H7 (cell line): ENCODE measurements at regions not wholly inside any gene's neighbourhood (a gene's known extent, or its start where the extent isn't known, plus 50 kb on each side); places are given as distances from the start of the nearest gene placed in this dataset.
"Not testable (repeated sequence)": the region's sequence is repeated elsewhere in the genome, so short reads cannot be mapped to it uniquely, and the experiment has no call there.

ENCODE experiments used
- DNase-seq: peaks from one replicate; pipeline ENCODE4 v3.0.0; 2012
- H3K27me3 ChIP-seq: 2 replicates; pipeline ENCODE4 v1.6.0; 2011; ENCODE audit warnings: mild to moderate bottlenecking, low read length; ENCODE audit not compliant: control insufficient read depth, insufficient read depth
- H3K36me3 ChIP-seq: replicated peaks from 2 replicates; pipeline ENCODE4 v1.5.1; 2011; ENCODE audit warnings: low read length; ENCODE audit not compliant: control insufficient read depth, insufficient read depth
- H3K4me3 ChIP-seq: 2 replicates; pipeline ENCODE4 v1.5.1; 2011; ENCODE audit warnings: low read depth, mild to moderate bottlenecking, control low read depth, low read length, moderate library complexity; ENCODE audit not compliant: insufficient read depth

- H3K27me3 ChIP-seq = no peaks in the 10 kb centered on the region
- H3K36me3 ChIP-seq = no peaks in the 10 kb centered on the region
- no peak overlapping the region for H3K4me3 ChIP-seq
- DNase-seq = no peak
Measured at GRCh38 chr4:17029432-17029831, 131.0 kb upstream of the LDB2 start.

DNA sequence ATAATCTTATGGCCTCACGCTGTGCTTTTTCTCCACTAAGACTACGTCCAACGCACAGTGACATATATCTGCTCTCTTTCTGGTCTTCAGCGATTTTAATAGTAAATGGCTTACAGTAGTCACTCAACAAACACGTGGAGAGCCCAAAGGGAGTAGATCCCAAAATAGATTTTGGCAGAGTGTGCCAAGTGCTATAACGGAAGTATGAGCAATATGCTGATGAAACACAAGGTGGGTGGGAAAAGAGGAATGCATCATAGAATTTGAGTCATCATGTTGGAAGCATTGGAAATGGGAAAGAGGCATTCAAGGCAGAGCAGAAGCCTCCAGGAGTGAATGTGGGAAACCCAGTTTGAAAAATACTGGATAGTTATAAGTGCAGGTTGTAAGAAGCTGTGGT lies 129.1 kb upstream of the LDB2 start:
- no peak for DNase-seq
- no peak overlapping the region for H3K4me3 ChIP-seq
- H3K36me3 ChIP-seq = no peaks in the 10 kb centered on the region
- no peaks in the 10 kb centered on the region for H3K27me3 ChIP-seq

GRCh38 chr4:17024425-17024824 lies 126.0 kb upstream of the LDB2 start:
- DNase-seq = no peak
- Histone ChIP-seq H3K27me3 (no peaks in the 10 kb centered on the region), H3K4me3 (no peak overlapping the region), H3K36me3 (no peaks in the 10 kb centered on the region)

- no peak overlapping the region for H3K4me3 ChIP-seq
- H3K27me3 ChIP-seq = no peaks in the 10 kb centered on the region
- no peak for DNase-seq
- no peaks in the 10 kb centered on the region for H3K36me3 ChIP-seq
Measured at GRCh38 chr4:17020901-17021300, 122.5 kb upstream of the LDB2 start.

DNA sequence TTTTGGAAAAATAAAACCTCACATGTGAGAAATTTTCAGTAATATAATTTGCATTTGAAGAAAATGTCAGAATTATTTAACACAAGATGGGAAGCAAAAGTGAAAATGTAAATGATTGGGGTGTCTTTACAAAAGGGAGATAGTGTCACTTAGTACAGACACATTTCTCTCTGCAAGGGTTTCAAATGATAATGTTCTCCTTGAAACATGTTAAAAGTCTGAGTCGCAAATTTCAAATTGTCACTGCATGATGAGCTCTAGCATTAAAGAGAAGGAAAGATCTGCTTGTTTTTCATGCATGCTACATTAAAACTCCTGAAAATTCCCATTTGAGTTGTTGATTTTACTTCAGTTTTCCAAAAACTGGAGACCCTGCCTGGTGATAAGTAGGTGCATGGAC lies 122.0 kb upstream of the LDB2 start:
- Histone ChIP-seq H3K36me3 (no peaks in the 10 kb centered on the region), H3K27me3 (no peaks in the 10 kb centered on the region), H3K4me3 (no peak overlapping the region)
- DNase-seq = no peak

DNA sequence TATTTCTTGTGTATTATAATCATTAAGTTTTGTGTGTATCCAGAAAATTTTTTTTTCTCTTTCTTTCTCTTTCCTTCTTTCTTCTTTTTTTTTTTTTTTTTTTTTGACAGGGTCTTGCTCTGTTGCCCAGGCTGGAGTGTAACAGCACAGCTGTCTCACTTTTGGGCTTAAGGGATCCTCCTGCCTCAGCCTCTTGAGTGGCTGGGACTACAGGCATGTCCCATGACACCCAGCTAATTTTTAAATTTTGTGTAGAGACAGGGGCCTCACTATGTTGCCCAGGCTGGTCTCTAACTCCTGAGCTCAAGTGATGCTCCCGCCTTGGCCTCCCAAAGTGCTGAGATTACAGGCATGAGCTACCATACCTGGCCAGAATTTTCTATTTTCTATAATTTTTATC lies 120.2 kb upstream of the LDB2 start:
- not testable (repeated sequence) for H3K4me3 ChIP-seq, H3K36me3 ChIP-seq, DNase-seq, H3K27me3 ChIP-seq

- H3K27me3 ChIP-seq = no peaks in the 10 kb centered on the region
- no peak for DNase-seq
- no peak overlapping the region for H3K4me3 ChIP-seq
- H3K36me3 ChIP-seq = no peaks in the 10 kb centered on the region
Measured at GRCh38 chr4:17018013-17018412, 119.6 kb upstream of the LDB2 start.

- H3K27me3 ChIP-seq = no peaks in the 10 kb centered on the region
- DNase-seq = no peak
Measured at GRCh38 chr4:17013382-17014006, 115.0 kb upstream of the LDB2 start.

GRCh38 chr4:17012451-17012850 lies 114.0 kb upstream of the LDB2 start:
- Histone ChIP-seq H3K36me3 (no peaks in the 10 kb centered on the region), H3K4me3 (no peak overlapping the region), H3K27me3 (no peaks in the 10 kb centered on the region)
- no peak for DNase-seq

More at GRCh38 chr4:17013382-17014006, 115.0 kb upstream of the LDB2 start:
- Histone ChIP-seq H3K4me3 (no peak overlapping the region), H3K36me3 (no peaks in the 10 kb centered on the region)

DNA sequence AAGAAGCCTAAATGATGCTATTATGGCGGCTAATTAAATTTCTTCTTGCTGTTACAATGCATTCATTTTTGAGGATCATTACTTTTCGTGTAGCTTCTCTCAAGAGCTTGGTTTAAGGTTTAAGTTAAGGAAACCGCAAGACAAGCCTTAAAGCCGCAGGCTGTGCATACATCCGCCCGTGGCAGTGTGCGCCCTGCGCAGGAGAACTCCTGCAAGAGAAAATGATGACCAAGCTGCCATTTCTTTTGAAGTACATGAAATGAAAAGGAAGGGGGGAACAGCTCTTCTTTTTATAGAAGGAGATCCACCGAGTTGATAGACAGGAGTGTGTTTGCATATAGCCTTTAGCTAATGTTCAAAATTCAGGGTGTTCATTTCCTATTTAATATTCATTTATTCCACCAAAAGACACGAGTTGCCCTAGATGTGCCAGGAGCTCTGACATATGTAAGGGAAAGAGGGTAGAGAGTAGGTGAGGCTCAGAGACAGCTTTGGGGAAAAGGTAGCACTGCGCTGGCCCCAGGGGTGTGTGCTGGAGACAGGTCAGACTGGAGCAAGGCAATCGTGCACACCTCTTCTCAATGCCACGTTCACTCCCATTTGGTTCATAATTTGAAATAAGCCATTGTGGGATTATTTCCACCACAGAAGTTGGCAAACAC lies 112.1 kb upstream of the LDB2 start:
- DNase-seq = no peak
- H3K27me3 ChIP-seq = no peaks in the 10 kb centered on the region
- H3K4me3 ChIP-seq = no peak overlapping the region
- H3K36me3 ChIP-seq = no peaks in the 10 kb centered on the region

DNA sequence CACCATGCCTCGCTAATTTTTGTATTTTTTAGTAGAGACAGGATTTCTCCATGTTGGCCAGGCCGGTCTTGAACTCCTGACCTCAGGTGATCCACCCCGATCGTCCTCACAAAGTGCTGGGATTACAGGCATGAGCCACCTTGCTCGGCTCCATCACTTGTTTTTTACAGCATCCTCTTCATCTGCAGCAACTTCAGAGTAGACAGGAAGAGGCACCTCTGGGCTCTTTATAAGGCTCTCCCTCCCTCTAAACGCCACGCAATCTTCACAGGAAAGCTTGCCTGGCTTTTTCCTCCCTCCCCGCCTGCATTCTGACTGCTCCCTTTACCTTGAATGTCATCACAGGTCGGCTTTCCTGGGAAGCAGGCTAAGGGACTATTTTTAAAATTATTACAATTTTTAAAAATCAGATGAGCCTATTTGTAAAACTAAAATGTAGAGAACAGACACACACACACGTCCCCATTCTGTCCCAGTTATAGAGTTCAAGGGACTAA lies 111.5 kb upstream of the LDB2 start:
- Histone ChIP-seq H3K36me3 (no peaks in the 10 kb centered on the region), H3K27me3 (no peaks in the 10 kb centered on the region), H3K4me3 (no peak overlapping the region)
- no peak for DNase-seq

- DNase-seq = no peak
- Histone ChIP-seq H3K36me3 (no peaks in the 10 kb centered on the region), H3K27me3 (no peaks in the 10 kb centered on the region), H3K4me3 (no peak overlapping the region)
Measured at GRCh38 chr4:17008834-17009345, 110.4 kb upstream of the LDB2 start.

DNA sequence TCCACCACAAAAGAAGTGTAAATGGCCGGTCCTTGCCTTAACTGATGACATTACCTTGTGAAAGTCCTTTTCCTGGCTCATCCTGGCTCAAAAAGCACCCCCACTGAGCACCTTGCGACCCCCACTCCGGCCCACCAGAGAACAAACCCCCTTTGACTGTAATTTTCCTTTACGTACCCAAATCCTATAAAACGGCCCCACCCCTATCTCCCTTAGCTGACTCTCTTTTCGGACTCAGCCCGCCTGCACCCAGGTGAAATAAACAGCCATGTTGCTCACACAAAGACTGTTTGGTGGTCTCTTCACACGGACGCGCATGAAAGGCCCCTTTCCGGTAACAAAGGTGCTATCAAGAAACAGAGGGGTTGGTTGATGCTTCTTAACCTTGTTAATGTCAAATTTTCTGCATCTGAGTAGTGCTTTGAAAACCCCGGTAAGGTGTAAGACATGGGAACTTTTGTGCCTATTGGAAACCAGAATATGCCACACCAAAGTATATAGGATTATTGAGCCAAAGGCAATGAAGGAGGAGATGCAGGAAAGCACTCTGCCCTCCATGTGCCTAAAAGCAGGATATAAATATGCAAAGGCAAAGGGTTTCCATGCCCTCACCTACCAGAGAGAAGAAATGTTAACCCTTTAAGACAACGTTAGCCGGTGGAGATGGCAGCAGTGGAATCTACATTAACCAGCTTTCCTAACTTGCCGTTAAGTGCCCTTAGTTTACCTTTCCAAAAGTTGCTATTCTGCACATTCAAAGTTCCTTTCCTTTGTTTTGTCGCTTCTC lies 105.4 kb upstream of the LDB2 start:
- H3K4me3 ChIP-seq, H3K27me3 ChIP-seq, DNase-seq, H3K36me3 ChIP-seq: not testable (repeated sequence)

DNA sequence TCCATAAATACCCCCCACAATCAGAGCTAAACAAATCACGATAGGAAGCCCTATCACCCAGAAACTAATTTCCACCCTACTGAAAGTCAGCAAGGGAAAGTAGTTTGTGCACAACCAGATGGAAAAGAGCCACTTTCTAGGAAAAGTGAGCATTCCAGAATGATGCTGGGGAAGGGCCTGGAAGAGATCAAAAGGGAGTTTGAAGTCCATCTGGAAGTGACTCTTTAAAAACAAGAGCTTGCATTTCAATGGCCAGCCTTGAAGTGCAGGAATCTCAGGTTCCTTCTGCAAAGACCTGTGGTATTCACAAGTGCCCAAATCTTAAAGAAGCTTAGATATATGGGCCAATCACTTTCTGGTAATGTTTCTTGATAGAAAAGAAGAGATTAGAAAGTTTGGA lies 97.0 kb upstream of the LDB2 start:
- Histone ChIP-seq H3K36me3 (no peaks in the 10 kb centered on the region), H3K27me3 (no peaks in the 10 kb centered on the region), H3K4me3 (no peak overlapping the region)
- DNase-seq = peak; percentile 19
